ENCODE measurements at regions not wholly inside any gene's neighbourhood (a gene's known extent, or its start where the extent isn't known, plus 50 kb on each side); places are given as distances from the start of the nearest gene placed in this dataset.

DNA sequence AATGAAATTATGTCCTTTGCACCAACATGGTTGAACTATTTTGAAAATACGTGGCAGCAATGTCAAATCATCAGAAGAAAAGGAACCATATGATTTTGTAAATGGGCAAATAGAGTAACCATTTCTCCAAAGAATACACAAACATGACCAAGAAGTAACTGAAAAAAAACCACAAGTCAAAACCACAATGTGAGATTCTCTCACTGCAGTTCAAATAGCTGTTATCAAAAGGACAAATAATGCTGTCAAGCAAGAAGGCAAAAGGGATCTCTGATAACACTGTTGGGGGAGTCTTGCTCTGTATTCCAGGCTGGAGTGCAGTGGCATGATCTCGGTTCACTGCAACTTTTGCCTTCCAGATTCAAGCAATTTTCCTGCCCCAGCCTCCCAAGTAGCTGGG is 170.7 kb upstream of the XIST start:
- Histone ChIP-seq H3F3A (ENCODE audit: control insufficient read depth, insufficient read depth) (no peaks in the 10 kb centered on the region), H3K79me2 (ENCODE audit: control insufficient read depth, low read length) (no peaks in the 10 kb centered on the region), H4K20me1 (ENCODE audit: control insufficient read depth, insufficient read depth, low read depth, low read length) (no peaks in the 10 kb centered on the region), H3K9me2 (replicated peaks; ENCODE audit: control insufficient read depth, low read length) (no peaks in the 10 kb centered on the region), H3K4me2 (ENCODE audit: low read length) (no peak overlapping the region), H3K27me3 (ENCODE audit: control insufficient read depth, low read length) (no peaks in the 10 kb centered on the region), H3K36me3 (ENCODE audit: control insufficient read depth, low read length) (no peaks in the 10 kb centered on the region), H3K27ac (ENCODE audit: low read depth, low read length) (no peak overlapping the region), H3K4me1 (ENCODE audit: control insufficient read depth, low read length) (no peaks in the 10 kb centered on the region), H3K4me3 (ENCODE audit: low read length) (no peak overlapping the region), H3K9me3 (ENCODE audit: control insufficient read depth, insufficient read depth, low read length) (no peaks in the 10 kb centered on the region)
- TF ChIP-seq, protein P1, sequence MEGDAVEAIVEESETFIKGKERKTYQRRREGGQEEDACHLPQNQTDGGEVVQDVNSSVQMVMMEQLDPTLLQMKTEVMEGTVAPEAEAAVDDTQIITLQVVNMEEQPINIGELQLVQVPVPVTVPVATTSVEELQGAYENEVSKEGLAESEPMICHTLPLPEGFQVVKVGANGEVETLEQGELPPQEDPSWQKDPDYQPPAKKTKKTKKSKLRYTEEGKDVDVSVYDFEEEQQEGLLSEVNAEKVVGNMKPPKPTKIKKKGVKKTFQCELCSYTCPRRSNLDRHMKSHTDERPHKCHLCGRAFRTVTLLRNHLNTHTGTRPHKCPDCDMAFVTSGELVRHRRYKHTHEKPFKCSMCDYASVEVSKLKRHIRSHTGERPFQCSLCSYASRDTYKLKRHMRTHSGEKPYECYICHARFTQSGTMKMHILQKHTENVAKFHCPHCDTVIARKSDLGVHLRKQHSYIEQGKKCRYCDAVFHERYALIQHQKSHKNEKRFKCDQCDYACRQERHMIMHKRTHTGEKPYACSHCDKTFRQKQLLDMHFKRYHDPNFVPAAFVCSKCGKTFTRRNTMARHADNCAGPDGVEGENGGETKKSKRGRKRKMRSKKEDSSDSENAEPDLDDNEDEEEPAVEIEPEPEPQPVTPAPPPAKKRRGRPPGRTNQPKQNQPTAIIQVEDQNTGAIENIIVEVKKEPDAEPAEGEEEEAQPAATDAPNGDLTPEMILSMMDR (IDR thresholded peaks at IDR 0.05; ENCODE audit: low read depth, low read length, poor library complexity, severe bottlenecking): no peak
- no peak for TF ChIP-seq EZH2phosphoT487 (IDR thresholded peaks at IDR 0.05; ENCODE audit: borderline replicate concordance, low read length)

DNA sequence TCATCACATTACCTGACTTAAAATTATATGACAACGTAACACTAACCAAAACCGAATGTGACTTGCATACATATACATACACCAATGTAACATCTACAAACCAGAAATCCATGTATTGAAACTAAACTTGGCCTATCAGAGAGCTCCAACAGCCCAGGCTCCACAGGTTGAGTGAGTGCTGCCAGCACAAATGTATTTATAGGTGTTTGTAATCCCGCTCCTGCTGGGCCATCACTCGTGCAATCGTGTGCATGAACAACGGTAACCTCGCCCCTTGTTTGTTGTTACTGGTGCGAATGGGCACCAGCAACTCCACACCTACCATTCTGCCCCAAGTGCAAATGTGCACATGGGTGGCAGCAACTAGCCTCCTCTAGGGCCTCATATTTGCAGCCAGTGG is 165.7 kb upstream of the XIST start:
- no peaks in the 10 kb centered on the region for H3K36me3 ChIP-seq (ENCODE audit: control insufficient read depth, low read length)
- no peak for TF ChIP-seq EZH2phosphoT487 (IDR thresholded peaks at IDR 0.05; ENCODE audit: borderline replicate concordance, low read length)
- TF ChIP-seq, protein P1 (IDR thresholded peaks at IDR 0.05; ENCODE audit: low read depth, low read length, poor library complexity, severe bottlenecking): no peak
- H3K9me2 ChIP-seq (replicated peaks; ENCODE audit: control insufficient read depth, low read length): no peaks in the 10 kb centered on the region
- H4K20me1 ChIP-seq (ENCODE audit: control insufficient read depth, insufficient read depth, low read depth, low read length): no peaks in the 10 kb centered on the region
- no peaks in the 10 kb centered on the region for H3F3A ChIP-seq (ENCODE audit: control insufficient read depth, insufficient read depth)
- H3K9me3 ChIP-seq (ENCODE audit: control insufficient read depth, insufficient read depth, low read length): no peaks in the 10 kb centered on the region
- no peaks in the 10 kb centered on the region for H3K4me1 ChIP-seq (ENCODE audit: control insufficient read depth, low read length)
- no peak overlapping the region for H3K4me3 ChIP-seq (ENCODE audit: low read length)
- H3K79me2 ChIP-seq (ENCODE audit: control insufficient read depth, low read length): no peaks in the 10 kb centered on the region
- H3K27me3 ChIP-seq (ENCODE audit: control insufficient read depth, low read length): no peaks in the 10 kb centered on the region
- no peak overlapping the region for H3K4me2 ChIP-seq (ENCODE audit: low read length)
- no peak overlapping the region for H3K27ac ChIP-seq (ENCODE audit: low read depth, low read length)

DNA sequence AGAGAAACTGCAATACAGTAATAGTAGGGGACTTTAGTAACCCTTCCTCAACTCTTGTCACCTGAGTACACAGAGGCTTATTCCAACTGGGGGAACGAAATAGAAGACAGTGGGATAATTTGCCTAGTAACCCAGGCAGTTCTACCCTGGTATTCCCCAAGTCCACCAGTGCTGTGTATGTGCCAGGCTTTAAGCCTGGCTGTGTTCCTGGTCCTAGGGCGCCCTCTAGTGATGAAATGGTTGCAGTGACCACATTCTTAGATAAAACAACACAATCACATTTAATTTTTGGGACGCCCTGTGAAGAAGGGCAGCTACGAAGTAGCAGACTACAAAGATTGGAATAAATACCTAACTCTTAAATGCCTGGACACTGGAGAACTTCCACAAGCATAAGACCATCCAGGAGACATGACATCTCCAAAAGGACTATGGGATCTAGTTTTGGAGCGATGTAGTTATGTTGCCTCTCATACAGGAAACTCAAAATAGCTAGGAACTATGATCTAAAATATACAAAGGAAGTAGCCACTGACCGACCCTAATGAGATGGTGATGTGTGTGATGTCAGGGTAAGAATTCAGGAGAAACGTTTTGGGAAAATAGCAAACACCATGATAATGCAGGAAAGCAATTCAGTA is 163.0 kb upstream of the XIST start:
- Histone ChIP-seq H3K9me2 (replicated peaks; ENCODE audit: control insufficient read depth, low read length) (no peaks in the 10 kb centered on the region), H3K4me2 (ENCODE audit: low read length) (no peak overlapping the region), H3K4me1 (ENCODE audit: control insufficient read depth, low read length) (no peaks in the 10 kb centered on the region), H3F3A (ENCODE audit: control insufficient read depth, insufficient read depth) (no peaks in the 10 kb centered on the region), H3K79me2 (ENCODE audit: control insufficient read depth, low read length) (no peaks in the 10 kb centered on the region), H3K9me3 (ENCODE audit: control insufficient read depth, insufficient read depth, low read length) (no peaks in the 10 kb centered on the region), H3K27me3 (ENCODE audit: control insufficient read depth, low read length) (no peaks in the 10 kb centered on the region), H3K27ac (ENCODE audit: low read depth, low read length) (no peak overlapping the region), H4K20me1 (ENCODE audit: control insufficient read depth, insufficient read depth, low read depth, low read length) (no peaks in the 10 kb centered on the region), H3K36me3 (ENCODE audit: control insufficient read depth, low read length) (no peaks in the 10 kb centered on the region), H3K4me3 (ENCODE audit: low read length) (no peak overlapping the region)
- TF ChIP-seq EZH2phosphoT487 (IDR thresholded peaks at IDR 0.05; ENCODE audit: borderline replicate concordance, low read length): no peak
- TF ChIP-seq, protein P1 (IDR thresholded peaks at IDR 0.05; ENCODE audit: low read depth, low read length, poor library complexity, severe bottlenecking): peak; percentile 64

Data from DOHH2 (cell line).